GM12873 (cell line): ENCODE measurements at regions not wholly inside any gene's neighbourhood (a gene's known extent, or its start where the extent isn't known, plus 50 kb on each side); places are given as distances from the start of the nearest gene placed in this dataset.

Experiments used
- TF ChIP-seq, protein P1 (sequence below): IDR thresholded peaks from 2 replicates; pipeline ENCODE4 v1.5.1; 2012; ENCODE audit warnings: low read depth, mild to moderate bottlenecking, moderate library complexity, low read length, control low read depth; ENCODE audit not compliant: insufficient read depth; ENCODE audit errors: missing control alignments

DNA sequence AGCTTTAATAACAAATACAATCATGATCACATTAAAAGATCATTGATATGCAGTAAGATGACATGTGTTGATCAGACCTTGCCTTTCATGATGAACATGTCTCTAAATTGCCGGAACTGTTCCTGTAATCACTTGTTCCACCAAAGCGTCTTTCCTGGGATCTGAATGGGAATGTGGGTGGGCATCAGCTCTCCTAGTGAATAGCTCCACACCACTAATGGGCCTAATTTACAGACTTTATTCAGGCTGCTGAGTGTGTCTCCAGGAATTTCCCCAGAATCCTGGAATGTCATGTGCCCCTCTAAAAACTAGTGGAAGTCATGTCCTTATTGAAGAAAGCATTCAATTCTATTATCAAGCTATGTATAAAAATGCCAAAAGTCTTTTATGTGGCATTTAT, 765.1 kb upstream of the CTNND2 start:
- TF ChIP-seq, protein P1, sequence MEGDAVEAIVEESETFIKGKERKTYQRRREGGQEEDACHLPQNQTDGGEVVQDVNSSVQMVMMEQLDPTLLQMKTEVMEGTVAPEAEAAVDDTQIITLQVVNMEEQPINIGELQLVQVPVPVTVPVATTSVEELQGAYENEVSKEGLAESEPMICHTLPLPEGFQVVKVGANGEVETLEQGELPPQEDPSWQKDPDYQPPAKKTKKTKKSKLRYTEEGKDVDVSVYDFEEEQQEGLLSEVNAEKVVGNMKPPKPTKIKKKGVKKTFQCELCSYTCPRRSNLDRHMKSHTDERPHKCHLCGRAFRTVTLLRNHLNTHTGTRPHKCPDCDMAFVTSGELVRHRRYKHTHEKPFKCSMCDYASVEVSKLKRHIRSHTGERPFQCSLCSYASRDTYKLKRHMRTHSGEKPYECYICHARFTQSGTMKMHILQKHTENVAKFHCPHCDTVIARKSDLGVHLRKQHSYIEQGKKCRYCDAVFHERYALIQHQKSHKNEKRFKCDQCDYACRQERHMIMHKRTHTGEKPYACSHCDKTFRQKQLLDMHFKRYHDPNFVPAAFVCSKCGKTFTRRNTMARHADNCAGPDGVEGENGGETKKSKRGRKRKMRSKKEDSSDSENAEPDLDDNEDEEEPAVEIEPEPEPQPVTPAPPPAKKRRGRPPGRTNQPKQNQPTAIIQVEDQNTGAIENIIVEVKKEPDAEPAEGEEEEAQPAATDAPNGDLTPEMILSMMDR, result no peak

DNA sequence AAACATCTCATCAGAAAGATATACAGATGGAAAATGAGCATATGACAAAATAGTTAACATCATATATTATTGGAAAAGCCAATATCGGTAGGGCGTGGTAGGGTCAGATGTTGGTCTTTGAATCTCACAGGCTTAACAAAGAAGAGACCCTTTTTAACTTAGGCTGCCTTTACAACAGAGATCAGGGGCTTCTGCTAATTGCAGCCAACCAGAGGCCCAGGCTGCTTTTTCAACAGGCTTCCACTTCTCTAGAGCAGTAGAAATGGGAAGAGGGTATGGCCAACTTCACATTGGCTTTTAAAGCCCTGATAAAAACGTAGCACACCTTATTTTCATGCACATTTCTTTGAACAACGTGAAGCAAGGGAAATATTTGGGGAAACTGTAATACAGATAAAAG, 764.3 kb upstream of the CTNND2 start:
- TF ChIP-seq, protein P1, result no peak

DNA sequence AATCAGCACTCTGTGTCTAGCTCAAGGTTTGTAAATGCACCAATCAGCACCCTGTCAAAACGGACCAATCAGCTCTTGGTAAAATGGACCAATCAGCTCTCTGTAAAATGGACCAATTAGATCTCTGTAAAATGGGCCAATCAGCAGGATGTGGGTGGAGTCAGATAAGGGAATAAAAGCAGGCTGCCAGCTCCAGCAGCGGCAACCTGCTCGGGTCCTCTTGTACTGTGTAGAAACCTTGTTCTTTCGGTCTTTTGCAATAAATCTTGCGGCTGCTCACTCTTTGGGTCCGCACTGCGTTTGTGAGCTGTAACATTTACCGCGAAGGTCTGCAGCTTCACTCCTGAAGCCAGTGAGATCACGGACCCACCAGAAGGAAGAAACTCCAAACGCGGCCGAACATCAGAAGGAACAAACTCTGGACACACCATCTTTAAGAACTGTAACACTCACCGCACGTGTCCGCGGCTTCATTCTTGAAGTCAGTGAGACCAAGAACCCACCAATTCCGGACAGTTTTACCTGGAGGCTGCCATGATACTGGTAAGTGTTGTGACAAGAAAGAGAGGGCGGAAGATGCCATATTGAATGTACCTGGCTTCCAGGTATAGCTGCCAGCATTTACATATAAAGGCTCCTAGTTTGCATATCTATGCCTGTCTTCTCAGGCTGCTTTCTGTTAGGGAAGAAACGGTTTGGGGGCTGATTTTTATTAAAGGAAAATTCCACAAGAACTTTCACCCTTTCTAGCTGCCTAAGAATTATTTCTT, 758.5 kb upstream of the CTNND2 start:
- TF ChIP-seq, protein P1, result no peak

DNA sequence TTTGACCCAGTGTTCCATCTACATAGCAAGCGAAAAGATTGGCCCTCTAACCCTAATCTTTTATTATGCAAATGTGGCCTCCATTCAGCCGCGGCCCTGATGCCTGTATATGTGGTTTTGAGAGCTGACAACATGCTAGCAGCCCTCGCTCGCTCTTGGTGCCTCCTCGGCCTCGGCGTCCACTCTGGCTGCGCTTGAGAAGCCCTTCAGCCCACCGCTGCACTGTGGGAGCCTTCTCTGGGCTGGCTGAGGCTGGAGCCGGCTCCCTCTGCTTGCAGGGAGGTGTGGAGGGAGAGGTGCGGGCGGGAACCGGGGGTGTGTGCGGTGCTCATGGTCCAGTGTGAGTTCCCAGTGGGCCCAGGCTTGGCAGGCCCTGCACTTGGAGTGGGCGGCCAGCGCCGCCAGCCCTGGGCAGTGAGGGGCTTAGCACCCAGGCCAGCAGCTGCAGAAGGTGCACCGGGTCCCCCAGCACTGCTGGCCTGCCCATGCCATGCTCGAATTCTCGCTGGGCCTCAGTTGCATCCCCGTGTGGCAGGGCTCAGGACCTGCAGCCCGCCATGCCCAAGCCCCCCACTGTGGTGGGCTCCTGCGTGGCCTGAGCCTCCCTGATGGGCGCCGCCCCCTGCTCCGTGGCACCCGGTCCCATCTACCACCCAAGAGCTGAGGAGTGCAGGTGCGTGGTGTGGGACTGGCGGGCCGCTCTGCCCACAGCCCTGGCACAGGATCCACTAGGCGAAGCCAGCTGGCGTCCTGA, 757.5 kb upstream of the CTNND2 start:
- TF ChIP-seq, protein P1, result no peak

DNA sequence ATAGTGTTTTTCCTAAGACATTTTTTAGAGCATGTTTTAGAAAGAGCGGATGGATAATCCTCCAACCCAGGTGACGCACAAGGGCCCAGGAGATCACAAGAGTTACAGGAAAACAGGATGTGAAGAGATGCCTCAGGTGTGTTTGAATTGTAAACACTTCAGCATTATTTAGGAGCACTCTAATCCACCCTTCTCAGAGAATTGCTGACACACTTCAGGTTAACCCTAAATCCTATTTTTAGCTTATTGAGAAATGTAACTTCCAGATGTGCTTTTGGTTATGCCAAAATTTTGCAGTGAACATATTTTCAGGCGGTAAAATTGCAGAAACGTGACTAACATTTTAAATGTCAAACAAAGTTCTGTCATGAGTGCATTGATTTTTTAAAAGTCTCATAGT, 755.4 kb upstream of the CTNND2 start:
- TF ChIP-seq, protein P1, result no peak

DNA sequence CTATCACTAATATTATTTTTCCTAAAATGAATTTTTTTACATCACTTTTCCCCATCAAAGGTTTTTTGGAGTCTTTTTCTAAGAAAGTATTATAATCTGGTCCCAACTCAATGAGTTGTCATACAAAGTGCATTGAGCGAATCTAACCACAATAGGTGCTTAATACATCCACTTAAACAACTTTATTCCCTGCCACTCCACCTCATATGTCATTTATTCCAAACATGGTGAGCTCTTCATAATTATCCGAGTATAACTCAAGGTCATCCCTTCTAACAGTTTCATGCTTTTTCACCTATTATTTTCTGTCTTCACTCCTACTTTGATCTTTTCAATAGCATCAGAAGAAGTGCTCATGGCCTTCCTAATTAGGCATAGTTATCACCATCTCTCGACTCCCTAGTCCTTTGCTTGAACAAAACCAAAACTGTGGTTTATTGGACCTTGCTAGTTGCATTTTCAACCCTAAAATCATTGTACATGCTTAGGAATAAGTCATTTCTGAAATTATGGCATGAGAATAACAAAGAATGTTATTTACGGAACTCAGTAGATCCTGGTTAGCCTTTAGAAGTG, 754.7 kb upstream of the CTNND2 start:
- TF ChIP-seq, protein P1, result no peak

DNA sequence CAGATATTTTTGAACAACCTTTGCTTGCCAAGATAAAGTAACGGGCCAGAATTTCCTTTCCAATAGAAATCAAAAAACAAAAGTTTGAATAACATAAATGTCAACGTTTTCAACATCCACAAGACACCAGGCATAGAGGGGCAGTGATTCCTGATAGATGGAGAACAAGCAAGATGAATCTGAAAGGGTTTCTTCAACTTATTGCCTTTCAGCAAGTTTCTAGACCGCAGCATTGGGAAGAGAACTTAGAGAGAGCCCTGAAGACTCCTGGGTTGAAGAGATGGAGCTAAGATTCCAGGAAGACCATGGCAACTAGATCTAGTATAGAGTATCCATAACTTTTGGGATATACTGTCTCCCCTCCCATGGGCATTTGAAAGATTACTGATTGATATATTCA, 751.4 kb upstream of the CTNND2 start:
- TF ChIP-seq, protein P1, result no peak
